Fibroblast of lung (primary cell): ENCODE measurements at regions not wholly inside any gene's neighbourhood (a gene's known extent, or its start where the extent isn't known, plus 50 kb on each side); places are given as distances from the start of the nearest gene placed in this dataset.

ENCODE experiments used
- EZH2 ChIP-seq: IDR thresholded peaks from 2 replicates; pipeline ENCODE4 v1.5.1; 2012; ENCODE audit warnings: low read length, control low read depth, mild to moderate bottlenecking; ENCODE audit errors: missing control alignments
- TF ChIP-seq, protein P1 (sequence below), 2 donors: IDR thresholded peaks in 1 of 2; conservative IDR thresholded peaks in 1 of 2; 1 replicate in 1 of 2; 2 replicates in 1 of 2; pipeline ENCODE4 v1.5.1; 2011 to 2012; ENCODE audit warnings: low read length in 2 of 2, control low read depth in 1 of 2, inconsistent platforms in 1 of 2, low read depth in 1 of 2, mild to moderate bottlenecking in 1 of 2

DNA sequence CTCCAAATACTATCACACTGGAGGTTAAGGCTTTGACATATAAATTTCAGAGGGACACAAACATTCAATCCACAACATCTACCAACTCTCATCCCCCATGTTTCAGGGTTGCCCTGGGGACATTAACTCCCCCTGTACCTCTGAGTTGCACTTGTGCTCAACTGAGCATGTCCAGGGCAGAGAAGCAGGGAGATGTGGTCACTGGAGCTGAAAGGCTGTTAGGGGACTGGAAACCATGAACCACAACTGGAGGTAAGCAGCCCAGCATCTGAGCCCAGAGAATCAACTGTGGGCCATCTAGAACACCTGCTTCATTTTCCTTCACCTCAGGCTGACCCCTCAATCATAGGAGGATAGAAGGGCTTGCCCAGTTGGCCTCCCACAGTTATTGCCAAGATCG, 641.1 kb downstream of the MID1IP1 start:
- TF ChIP-seq, protein P1, sequence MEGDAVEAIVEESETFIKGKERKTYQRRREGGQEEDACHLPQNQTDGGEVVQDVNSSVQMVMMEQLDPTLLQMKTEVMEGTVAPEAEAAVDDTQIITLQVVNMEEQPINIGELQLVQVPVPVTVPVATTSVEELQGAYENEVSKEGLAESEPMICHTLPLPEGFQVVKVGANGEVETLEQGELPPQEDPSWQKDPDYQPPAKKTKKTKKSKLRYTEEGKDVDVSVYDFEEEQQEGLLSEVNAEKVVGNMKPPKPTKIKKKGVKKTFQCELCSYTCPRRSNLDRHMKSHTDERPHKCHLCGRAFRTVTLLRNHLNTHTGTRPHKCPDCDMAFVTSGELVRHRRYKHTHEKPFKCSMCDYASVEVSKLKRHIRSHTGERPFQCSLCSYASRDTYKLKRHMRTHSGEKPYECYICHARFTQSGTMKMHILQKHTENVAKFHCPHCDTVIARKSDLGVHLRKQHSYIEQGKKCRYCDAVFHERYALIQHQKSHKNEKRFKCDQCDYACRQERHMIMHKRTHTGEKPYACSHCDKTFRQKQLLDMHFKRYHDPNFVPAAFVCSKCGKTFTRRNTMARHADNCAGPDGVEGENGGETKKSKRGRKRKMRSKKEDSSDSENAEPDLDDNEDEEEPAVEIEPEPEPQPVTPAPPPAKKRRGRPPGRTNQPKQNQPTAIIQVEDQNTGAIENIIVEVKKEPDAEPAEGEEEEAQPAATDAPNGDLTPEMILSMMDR (conservative IDR thresholded peaks at IDR 0.05 in 1 of 2, IDR thresholded peaks at IDR 0.05 in 1 of 2; ENCODE audit: low read depth in 1 of 2, low read length in 2 of 2): no peak
- no peak for TF ChIP-seq EZH2
